WERI-Rb-1 (cell line): ENCODE measurements at regions not wholly inside any gene's neighbourhood (a gene's known extent, or its start where the extent isn't known, plus 50 kb on each side); places are given as distances from the start of the nearest gene placed in this dataset.

Source experiments
- DNase-seq: peaks from one replicate; pipeline ENCODE4 v3.0.0-alpha.2; 2020
- H3K27ac ChIP-seq: fragments of 250-450 bp; sonication (Bioruptor Pico); 2 replicates; pipeline ENCODE4 v1.5.1; 2020; ENCODE audit warnings: mild to moderate bottlenecking, moderate library complexity
- H3K27me3 ChIP-seq: fragments of 250-450 bp; sonication (Bioruptor Pico); 2 replicates; pipeline ENCODE4 v1.5.1; 2021; ENCODE audit warnings: mild to moderate bottlenecking, low read depth, moderate library complexity; ENCODE audit not compliant: insufficient read depth, severe bottlenecking
- H3K36me3 ChIP-seq: fragments of 250-450 bp; sonication (Bioruptor Pico); 2 replicates; pipeline ENCODE4 v1.5.1; 2020; ENCODE audit warnings: mild to moderate bottlenecking, moderate library complexity
- H3K4me3 ChIP-seq: 2 replicates; pipeline ENCODE4 v1.5.1; 2011; ENCODE audit warnings: low read depth, mild to moderate bottlenecking, control low read depth, low read length
- H3K9me3 ChIP-seq: fragments of 250-450 bp; sonication (Bioruptor Pico); 2 replicates; pipeline ENCODE4 v1.5.1; 2021; ENCODE audit warnings: mild to moderate bottlenecking, moderate library complexity; ENCODE audit not compliant: severe bottlenecking
- TF ChIP-seq, protein P1 (sequence below): IDR thresholded peaks from 2 replicates; pipeline ENCODE4 v1.5.1; 2011; ENCODE audit warnings: low read depth, mild to moderate bottlenecking, control low read depth, inconsistent platforms, low read length

- no peaks in the 10 kb centered on the region for H3K36me3 ChIP-seq
- H3K4me3 ChIP-seq = no peak overlapping the region
- TF ChIP-seq, protein P1, sequence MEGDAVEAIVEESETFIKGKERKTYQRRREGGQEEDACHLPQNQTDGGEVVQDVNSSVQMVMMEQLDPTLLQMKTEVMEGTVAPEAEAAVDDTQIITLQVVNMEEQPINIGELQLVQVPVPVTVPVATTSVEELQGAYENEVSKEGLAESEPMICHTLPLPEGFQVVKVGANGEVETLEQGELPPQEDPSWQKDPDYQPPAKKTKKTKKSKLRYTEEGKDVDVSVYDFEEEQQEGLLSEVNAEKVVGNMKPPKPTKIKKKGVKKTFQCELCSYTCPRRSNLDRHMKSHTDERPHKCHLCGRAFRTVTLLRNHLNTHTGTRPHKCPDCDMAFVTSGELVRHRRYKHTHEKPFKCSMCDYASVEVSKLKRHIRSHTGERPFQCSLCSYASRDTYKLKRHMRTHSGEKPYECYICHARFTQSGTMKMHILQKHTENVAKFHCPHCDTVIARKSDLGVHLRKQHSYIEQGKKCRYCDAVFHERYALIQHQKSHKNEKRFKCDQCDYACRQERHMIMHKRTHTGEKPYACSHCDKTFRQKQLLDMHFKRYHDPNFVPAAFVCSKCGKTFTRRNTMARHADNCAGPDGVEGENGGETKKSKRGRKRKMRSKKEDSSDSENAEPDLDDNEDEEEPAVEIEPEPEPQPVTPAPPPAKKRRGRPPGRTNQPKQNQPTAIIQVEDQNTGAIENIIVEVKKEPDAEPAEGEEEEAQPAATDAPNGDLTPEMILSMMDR = no peak
- H3K27me3 ChIP-seq = no peaks in the 10 kb centered on the region
- no peak for DNase-seq
- H3K9me3 ChIP-seq = no peaks in the 10 kb centered on the region
- H3K27ac ChIP-seq = no peak overlapping the region
These were observed 192.8 kb upstream of the TSC22D1 start for GRCh38 chr13:44768775-44769581.

- TF ChIP-seq, protein P1 = no peak
- Histone ChIP-seq H3K4me3 (no peak overlapping the region), H3K36me3 (no peaks in the 10 kb centered on the region), H3K27me3 (no peaks in the 10 kb centered on the region), H3K27ac (no peak overlapping the region), H3K9me3 (no peaks in the 10 kb centered on the region)
- DNase-seq = no peak
These were observed 192.1 kb upstream of the TSC22D1 start for GRCh38 chr13:44768239-44768638.

- Histone ChIP-seq H3K9me3 (no peaks in the 10 kb centered on the region), H3K27me3 (no peaks in the 10 kb centered on the region), H3K27ac (no peak overlapping the region), H3K36me3 (no peaks in the 10 kb centered on the region), H3K4me3 (no peak overlapping the region)
- DNase-seq = no peak
- TF ChIP-seq, protein P1 = no peak
These were observed 188.9 kb upstream of the TSC22D1 start for GRCh38 chr13:44765001-44765471.

DNA sequence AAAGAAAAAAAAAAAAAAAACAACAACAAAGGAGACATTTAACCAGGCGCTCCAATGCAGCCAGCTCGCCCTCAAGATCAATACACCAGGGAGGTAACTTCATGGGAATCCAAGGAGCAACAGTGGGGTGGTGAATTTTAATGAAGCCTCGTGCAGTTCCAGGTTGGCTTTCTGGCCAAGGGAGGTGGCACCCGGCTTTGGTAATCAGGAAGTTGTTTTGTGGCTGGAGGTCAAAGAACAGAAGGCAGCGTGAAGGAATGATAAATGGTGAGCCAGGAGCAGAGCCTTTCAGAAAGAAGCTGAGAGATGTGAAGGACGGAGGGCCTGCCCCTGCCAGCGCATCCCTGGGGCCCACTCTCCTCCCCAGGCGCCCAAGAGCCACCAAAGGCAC, 188.2 kb upstream of the TSC22D1 start:
- Histone ChIP-seq H3K9me3 (no peaks in the 10 kb centered on the region), H3K4me3 (no peak overlapping the region), H3K36me3 (no peaks in the 10 kb centered on the region), H3K27me3 (no peaks in the 10 kb centered on the region), H3K27ac (no peak overlapping the region)
- TF ChIP-seq, protein P1 = no peak
- no peak for DNase-seq

- Histone ChIP-seq H3K36me3 (no peaks in the 10 kb centered on the region), H3K9me3 (no peaks in the 10 kb centered on the region), H3K27me3 (no peaks in the 10 kb centered on the region), H3K4me3 (no peak overlapping the region), H3K27ac (no peak overlapping the region)
- TF ChIP-seq, protein P1 = no peak
- DNase-seq = no peak
These were observed 187.6 kb upstream of the TSC22D1 start for GRCh38 chr13:44763615-44764301.
